HEK293 (cell line): ENCODE measurements at regions not wholly inside any gene's neighbourhood (a gene's known extent, or its start where the extent isn't known, plus 50 kb on each side); places are given as distances from the start of the nearest gene placed in this dataset.

Experiments used
- CTCF ChIA-PET: fragments of 350-600 bp; formaldehyde crosslinking; extraction: SDS; loops from one replicate; lab custom pipeline; 2021; ENCODE audit warnings: antibody characterized with exemption; lab: Yijun Ruan, JAX
- POLR2A ChIA-PET: fragments of 300-600 bp; formaldehyde crosslinking; extraction: SDS; loops from one replicate; lab custom pipeline; 2020; ENCODE audit warnings: antibody characterized with exemption, inconsistent platforms; lab: Yijun Ruan, JAX
- H3K27ac ChIP-seq: fragments of 200-500 bp; sonication (Bioruptor generic); 2 replicates; pipeline ENCODE4 v1.5.1; 2014; ENCODE audit warnings: low read depth, low read length, control low read depth, inconsistent platforms; ENCODE audit errors: extremely low read depth
- H3K36me3 ChIP-seq, 2 experiments: fragments of 200-500 bp in 1 of 2; sonication (Bioruptor generic) in 1 of 2; 1 replicate in 1 of 2; 2 replicates in 1 of 2; pipeline ENCODE4 v1.5.1; 2014 to 2017; ENCODE audit warnings: inconsistent platforms in 2 of 2, low read length in 2 of 2; ENCODE audit not compliant: control insufficient read depth in 2 of 2, insufficient read depth in 1 of 2
- H3K4me1 ChIP-seq: fragments of 200-500 bp; sonication (Bioruptor generic); 2 replicates; pipeline ENCODE4 v1.5.1; 2014; ENCODE audit warnings: mild to moderate bottlenecking, low read length, inconsistent platforms; ENCODE audit not compliant: control insufficient read depth, insufficient read depth
- H3K4me3 ChIP-seq: 2 replicates; pipeline ENCODE4 v1.5.1; 2011; ENCODE audit warnings: low read depth, mild to moderate bottlenecking, control low read depth, low read length, moderate library complexity
- H3K9me3 ChIP-seq: fragments of 200-500 bp; sonication (Bioruptor generic); 2 replicates; pipeline ENCODE4 v1.5.1; 2014; ENCODE audit warnings: low read depth, low read length, inconsistent platforms; ENCODE audit not compliant: control insufficient read depth, insufficient read depth
- GLI2 ChIP-seq: fragments of 450-650 bp; formaldehyde crosslinking; IDR thresholded peaks from 2 replicates; pipeline ENCODE4; 2017; ENCODE audit warnings: missing biosample characterization, missing genetic modification characterization, low read depth, borderline replicate concordance
- HOXC10 ChIP-seq: sonication (generic); formaldehyde crosslinking; IDR thresholded peaks from 2 replicates; pipeline ENCODE4 v1.8.1; 2023; ENCODE audit warnings: mild to moderate bottlenecking, missing genetic modification reagents
- MZF1 ChIP-seq: fragments of 450-650 bp; formaldehyde crosslinking; IDR thresholded peaks from 2 replicates; pipeline ENCODE4 v1.5.1; 2017; ENCODE audit warnings: missing biosample characterization, missing genetic modification characterization, borderline replicate concordance
- OSR2 ChIP-seq: fragments of 450-650 bp; formaldehyde crosslinking; IDR thresholded peaks from 2 replicates; pipeline ENCODE4 v1.5.1; 2016; ENCODE audit warnings: missing biosample characterization, missing genetic modification characterization
- RBAK ChIP-seq: fragments of 450-650 bp; formaldehyde crosslinking; IDR thresholded peaks from 2 replicates; pipeline ENCODE4 v1.5.1; 2016; ENCODE audit warnings: missing biosample characterization, missing genetic modification characterization
- SP7 ChIP-seq: fragments of 450-650 bp; formaldehyde crosslinking; IDR thresholded peaks from 2 replicates; pipeline ENCODE4 v1.5.1; 2016; ENCODE audit warnings: missing biosample characterization, missing genetic modification characterization
- TCF7L2 ChIP-seq: IDR thresholded peaks from 2 replicates; pipeline ENCODE4 v1.6.1; 2011; ENCODE audit warnings: low read depth, mild to moderate bottlenecking, inconsistent platforms, low read length, moderate library complexity, borderline replicate concordance
- ZFP37 ChIP-seq: fragments of 450-650 bp; formaldehyde crosslinking; IDR thresholded peaks from 2 replicates; pipeline ENCODE4 v1.5.1; 2016; ENCODE audit warnings: missing biosample characterization, missing genetic modification characterization
- ZNF19 ChIP-seq: fragments of 450-650 bp; formaldehyde crosslinking; IDR thresholded peaks from 2 replicates; pipeline ENCODE4; 2016; ENCODE audit warnings: missing biosample characterization, missing genetic modification characterization, low read depth
- ZNF341 ChIP-seq: fragments of 450-650 bp; formaldehyde crosslinking; IDR thresholded peaks from 2 replicates; pipeline ENCODE4; 2016; ENCODE audit warnings: low read depth, missing biosample characterization, missing genetic modification characterization
- ZNF37A ChIP-seq: fragments of 450-650 bp; IDR thresholded peaks from 2 replicates; pipeline ENCODE4 v1.5.1; 2018; ENCODE audit warnings: missing biosample characterization, missing genetic modification characterization
- ZNF548 ChIP-seq: fragments of 450-650 bp; formaldehyde crosslinking; IDR thresholded peaks from 2 replicates; pipeline ENCODE4 v1.5.1; 2016; ENCODE audit warnings: missing biosample characterization, missing genetic modification characterization
- ZNF558 ChIP-seq: fragments of 450-650 bp; formaldehyde crosslinking; IDR thresholded peaks from 2 replicates; pipeline ENCODE4 v1.5.1; 2016; ENCODE audit warnings: missing biosample characterization, missing genetic modification characterization
- ZNF664 ChIP-seq: fragments of 450-650 bp; formaldehyde crosslinking; IDR thresholded peaks from 2 replicates; pipeline ENCODE4 v1.5.1; 2016; ENCODE audit warnings: missing biosample characterization, missing genetic modification characterization
- ZNF677 ChIP-seq: fragments of 450-650 bp; IDR thresholded peaks from 2 replicates; pipeline ENCODE4 v1.5.0; 2018; ENCODE audit warnings: missing biosample characterization, mild to moderate bottlenecking, missing genetic modification characterization, moderate library complexity
- TF ChIP-seq, protein P1 (sequence below): fragments of 450-650 bp; formaldehyde crosslinking; IDR thresholded peaks from 2 replicates; pipeline ENCODE4 v1.5.1; 2016; ENCODE audit warnings: missing biosample characterization, missing genetic modification characterization
- TF ChIP-seq, protein P2 (sequence below): fragments of 450-650 bp; formaldehyde crosslinking; IDR thresholded peaks from 2 replicates; pipeline ENCODE4 v1.5.1; 2016; ENCODE audit warnings: missing biosample characterization, missing genetic modification characterization
- TF ChIP-seq, protein P3 (sequence below): fragments of 450-650 bp; formaldehyde crosslinking; IDR thresholded peaks from 2 replicates; pipeline ENCODE4 v1.5.1; 2016; ENCODE audit warnings: missing biosample characterization, missing genetic modification characterization
- TF ChIP-seq, protein P4 (sequence below): fragments of 450-650 bp; formaldehyde crosslinking; IDR thresholded peaks from 2 replicates; pipeline ENCODE4 v1.5.1; 2016; ENCODE audit warnings: missing biosample characterization, missing genetic modification characterization
- TF ChIP-seq, protein P5 (sequence below): fragments of 450-650 bp; formaldehyde crosslinking; IDR thresholded peaks from 2 replicates; pipeline ENCODE4 v1.5.1; 2016; ENCODE audit warnings: missing biosample characterization, missing genetic modification characterization
- TF ChIP-seq, protein P6 (sequence below): fragments of 450-650 bp; formaldehyde crosslinking; IDR thresholded peaks from 2 replicates; pipeline ENCODE4 v1.5.1; 2016; ENCODE audit warnings: missing biosample characterization, missing genetic modification characterization

DNA sequence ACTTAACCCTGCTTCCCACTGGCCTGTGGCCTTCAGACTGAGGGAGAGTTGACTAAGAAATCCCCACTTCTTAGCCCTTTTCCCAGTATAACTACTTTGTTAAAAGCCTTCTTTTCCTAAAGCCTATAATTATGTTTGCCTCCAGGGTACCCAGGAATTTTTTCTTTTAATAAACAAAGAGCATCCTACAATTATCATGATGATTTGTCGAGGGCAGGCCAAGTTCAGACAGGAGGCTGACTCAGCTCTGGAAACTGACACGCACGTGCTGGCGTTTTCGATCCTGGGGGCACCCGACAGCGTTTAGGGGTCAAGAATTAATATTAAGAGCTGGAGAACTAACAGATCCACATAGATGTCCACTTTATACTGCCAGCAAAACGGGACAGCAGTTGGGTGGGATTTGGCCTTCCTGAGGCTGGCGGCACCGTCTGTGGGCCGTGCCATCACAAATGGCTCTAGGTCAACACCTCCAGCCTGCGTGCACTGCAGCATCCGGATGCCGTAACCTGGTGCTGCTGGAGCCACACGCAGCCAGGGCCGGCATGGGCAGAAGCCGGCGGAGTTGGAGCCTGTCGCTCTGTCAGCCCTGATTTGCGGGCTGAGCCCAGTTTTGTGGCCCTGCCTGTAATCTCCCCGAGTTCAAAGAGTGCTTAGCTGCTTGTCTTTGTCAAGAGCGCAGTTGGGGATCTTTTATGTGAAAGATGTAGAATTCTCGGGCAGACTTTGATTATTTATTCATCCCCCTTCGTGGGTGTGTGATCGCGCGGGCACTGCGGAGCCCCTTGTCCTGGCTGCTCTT, 191.0 kb downstream of the GLI2 start:
- CTCF ChIA-PET = interaction anchor here (0.6 to 1.1 kb wide), 3 partner anchors 85 to 382 kb away, joined by 3 read pairs; no protein-coding TSS in a partner anchor
- Histone ChIP-seq H3K27ac (no peak overlapping the region), H3K9me3 (no peaks in the 10 kb centered on the region)
- TF ChIP-seq, protein P1, sequence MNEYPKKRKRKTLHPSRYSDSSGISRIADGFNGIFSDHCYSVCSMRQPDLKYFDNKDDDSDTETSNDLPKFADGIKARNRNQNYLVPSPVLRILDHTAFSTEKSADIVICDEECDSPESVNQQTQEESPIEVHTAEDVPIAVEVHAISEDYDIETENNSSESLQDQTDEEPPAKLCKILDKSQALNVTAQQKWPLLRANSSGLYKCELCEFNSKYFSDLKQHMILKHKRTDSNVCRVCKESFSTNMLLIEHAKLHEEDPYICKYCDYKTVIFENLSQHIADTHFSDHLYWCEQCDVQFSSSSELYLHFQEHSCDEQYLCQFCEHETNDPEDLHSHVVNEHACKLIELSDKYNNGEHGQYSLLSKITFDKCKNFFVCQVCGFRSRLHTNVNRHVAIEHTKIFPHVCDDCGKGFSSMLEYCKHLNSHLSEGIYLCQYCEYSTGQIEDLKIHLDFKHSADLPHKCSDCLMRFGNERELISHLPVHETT = no peak
- TF ChIP-seq ZNF558 (tag by site-specific recombination) (no peak), SP7 (tag by site-specific recombination) (peak; percentile 97)
- TF ChIP-seq, all 188 proteins: peak for 1
- Histone ChIP-seq H3K36me3 (peaks cover 7 to 15% of the 10 kb centered on the region in 2 experiments; a peak in 2 of 3 replicates), H3K4me1 (no peaks in the 10 kb centered on the region), H3K4me3 (no peak overlapping the region)
- POLR2A ChIA-PET = no interaction called here

DNA sequence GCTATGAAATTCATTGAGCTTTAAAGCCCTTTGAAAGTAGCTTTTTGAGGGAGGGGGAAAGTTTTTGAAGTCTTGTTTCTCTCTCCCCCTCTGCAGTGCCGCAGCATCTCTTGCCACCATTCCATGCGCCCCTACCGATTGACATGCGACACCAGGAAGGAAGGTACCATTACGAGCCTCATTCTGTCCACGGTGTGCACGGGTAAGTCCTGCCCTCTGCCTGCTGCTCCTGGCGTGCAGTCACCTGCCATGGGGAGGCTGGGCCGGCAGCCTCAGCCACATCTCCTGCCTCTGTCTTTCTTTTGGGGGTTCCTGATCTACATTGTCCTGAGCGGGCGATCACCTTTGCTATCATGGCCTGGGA, 191.6 kb downstream of the GLI2 start:
- Histone ChIP-seq H3K4me3 (no peak overlapping the region), H3K9me3 (no peaks in the 10 kb centered on the region), H3K4me1 (no peaks in the 10 kb centered on the region), H3K36me3 (peaks cover 7 to 15% of the 10 kb centered on the region in 2 experiments; a peak in 2 of 3 replicates), H3K27ac (no peak overlapping the region)
- ChIA-PET POLR2A (no interaction called here), CTCF (interaction anchor here (0.6 to 1.1 kb wide), 2 partner anchors 145 to 381 kb away, joined by 3 read pairs; no protein-coding TSS in a partner anchor)
- TF ChIP-seq GLI2 (tag by site-specific recombination) = no peak
- TF ChIP-seq MZF1 = no peak
- TF ChIP-seq RBAK (tag by site-specific recombination) = no peak

DNA sequence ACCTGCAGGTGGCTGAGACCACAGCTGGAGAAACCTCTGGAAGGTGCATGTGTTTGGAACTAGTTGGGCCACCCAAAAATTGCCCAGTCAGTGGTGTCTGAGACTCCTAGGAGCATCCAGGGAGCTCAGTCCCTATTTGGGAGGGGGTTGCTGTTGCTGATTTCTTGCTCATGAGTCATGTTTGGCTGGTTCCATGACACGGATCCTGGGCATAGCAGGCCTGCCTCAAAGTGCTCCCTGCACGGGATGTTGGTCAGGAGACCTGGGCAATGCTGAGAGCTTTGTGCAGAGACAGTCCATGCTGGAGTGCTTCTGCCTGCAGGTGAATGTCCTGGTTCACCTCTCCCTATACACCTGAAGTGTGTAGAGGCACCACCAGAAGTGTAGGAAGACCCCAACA, 194.2 kb downstream of the GLI2 start:
- ChIA-PET POLR2A (no interaction called here), CTCF (interaction anchor here (0.6 kb wide), 1 partner anchor 1376 kb away, joined by 3 read pairs; no protein-coding TSS in a partner anchor)
- no peak overlapping the region for H3K4me3 ChIP-seq
- H3K9me3 ChIP-seq = no peaks in the 10 kb centered on the region
- peaks cover 0 to 7% of the 10 kb centered on the region in 2 experiments; a peak in 2 of 3 replicates for H3K36me3 ChIP-seq
- peaks cover 4% of the 10 kb centered on the region for H3K4me1 ChIP-seq
- no peak overlapping the region for H3K27ac ChIP-seq
- no peak for TF ChIP-seq OSR2
- TF ChIP-seq, protein P2, sequence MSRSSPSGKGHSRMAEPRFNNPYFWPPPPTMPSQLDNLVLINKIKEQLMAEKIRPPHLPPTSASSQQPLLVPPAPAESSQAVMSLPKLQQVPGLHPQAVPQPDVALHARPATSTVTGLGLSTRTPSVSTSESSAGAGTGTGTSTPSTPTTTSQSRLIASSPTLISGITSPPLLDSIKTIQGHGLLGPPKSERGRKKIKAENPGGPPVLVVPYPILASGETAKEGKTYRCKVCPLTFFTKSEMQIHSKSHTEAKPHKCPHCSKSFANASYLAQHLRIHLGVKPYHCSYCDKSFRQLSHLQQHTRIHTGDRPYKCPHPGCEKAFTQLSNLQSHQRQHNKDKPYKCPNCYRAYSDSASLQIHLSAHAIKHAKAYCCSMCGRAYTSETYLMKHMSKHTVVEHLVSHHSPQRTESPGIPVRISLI (tag by site-specific recombination) = no peak
- TF ChIP-seq ZNF548 (tag by site-specific recombination) = no peak
- TF ChIP-seq HOXC10 = no peak
- TF ChIP-seq ZNF677 (tag by site-specific recombination) = no peak
- no peak for TF ChIP-seq ZFP37 (tag by site-specific recombination)
- no peak for TF ChIP-seq ZNF664 (tag by site-specific recombination)
- TF ChIP-seq, protein P3, sequence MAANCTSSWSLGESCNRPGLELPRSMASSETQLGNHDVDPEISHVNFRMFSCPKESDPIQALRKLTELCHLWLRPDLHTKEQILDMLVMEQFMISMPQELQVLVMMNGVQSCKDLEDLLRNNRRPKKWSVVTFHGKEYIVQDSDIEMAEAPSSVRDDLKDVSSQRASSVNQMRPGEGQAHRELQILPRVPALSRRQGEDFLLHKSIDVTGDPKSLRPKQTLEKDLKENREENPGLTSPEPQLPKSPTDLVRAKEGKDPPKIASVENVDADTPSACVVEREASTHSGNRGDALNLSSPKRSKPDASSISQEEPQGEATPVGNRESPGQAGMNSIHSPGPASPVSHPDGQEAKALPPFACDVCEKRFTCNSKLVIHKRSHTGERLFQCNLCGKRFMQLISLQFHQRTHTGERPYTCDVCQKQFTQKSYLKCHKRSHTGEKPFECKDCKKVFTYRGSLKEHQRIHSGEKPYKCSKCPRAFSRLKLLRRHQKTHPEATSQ = no peak
- TF ChIP-seq, protein P4, sequence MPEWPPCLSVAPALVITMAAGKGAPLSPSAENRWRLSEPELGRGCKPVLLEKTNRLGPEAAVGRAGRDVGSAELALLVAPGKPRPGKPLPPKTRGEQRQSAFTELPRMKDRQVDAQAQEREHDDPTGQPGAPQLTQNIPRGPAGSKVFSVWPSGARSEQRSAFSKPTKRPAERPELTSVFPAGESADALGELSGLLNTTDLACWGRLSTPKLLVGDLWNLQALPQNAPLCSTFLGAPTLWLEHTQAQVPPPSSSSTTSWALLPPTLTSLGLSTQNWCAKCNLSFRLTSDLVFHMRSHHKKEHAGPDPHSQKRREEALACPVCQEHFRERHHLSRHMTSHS (tag by site-specific recombination) = no peak
- no peak for TF ChIP-seq ZNF341
- TF ChIP-seq, protein P5, sequence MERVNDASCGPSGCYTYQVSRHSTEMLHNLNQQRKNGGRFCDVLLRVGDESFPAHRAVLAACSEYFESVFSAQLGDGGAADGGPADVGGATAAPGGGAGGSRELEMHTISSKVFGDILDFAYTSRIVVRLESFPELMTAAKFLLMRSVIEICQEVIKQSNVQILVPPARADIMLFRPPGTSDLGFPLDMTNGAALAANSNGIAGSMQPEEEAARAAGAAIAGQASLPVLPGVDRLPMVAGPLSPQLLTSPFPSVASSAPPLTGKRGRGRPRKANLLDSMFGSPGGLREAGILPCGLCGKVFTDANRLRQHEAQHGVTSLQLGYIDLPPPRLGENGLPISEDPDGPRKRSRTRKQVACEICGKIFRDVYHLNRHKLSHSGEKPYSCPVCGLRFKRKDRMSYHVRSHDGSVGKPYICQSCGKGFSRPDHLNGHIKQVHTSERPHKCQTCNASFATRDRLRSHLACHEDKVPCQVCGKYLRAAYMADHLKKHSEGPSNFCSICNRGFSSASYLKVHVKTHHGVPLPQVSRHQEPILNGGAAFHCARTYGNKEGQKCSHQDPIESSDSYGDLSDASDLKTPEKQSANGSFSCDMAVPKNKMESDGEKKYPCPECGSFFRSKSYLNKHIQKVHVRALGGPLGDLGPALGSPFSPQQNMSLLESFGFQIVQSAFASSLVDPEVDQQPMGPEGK (tag by site-specific recombination) = no peak
- TF ChIP-seq TCF7L2 = no peak
- no peak for TF ChIP-seq ZNF37A (tag by site-specific recombination)
- TF ChIP-seq, protein P6, sequence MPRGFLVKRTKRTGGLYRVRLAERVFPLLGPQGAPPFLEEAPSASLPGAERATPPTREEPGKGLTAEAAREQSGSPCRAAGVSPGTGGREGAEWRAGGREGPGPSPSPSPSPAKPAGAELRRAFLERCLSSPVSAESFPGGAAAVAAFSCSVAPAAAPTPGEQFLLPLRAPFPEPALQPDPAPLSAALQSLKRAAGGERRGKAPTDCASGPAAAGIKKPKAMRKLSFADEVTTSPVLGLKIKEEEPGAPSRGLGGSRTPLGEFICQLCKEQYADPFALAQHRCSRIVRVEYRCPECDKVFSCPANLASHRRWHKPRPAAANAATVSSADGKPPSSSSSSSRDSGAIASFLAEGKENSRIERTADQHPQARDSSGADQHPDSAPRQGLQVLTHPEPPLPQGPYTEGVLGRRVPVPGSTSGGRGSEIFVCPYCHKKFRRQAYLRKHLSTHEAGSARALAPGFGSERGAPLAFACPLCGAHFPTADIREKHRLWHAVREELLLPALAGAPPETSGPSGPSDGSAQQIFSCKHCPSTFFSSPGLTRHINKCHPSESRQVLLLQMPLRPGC (tag by site-specific recombination) = no peak
- no peak for TF ChIP-seq ZNF19 (tag by site-specific recombination)
